WI38 (cell line): ENCODE measurements at regions not wholly inside any gene's neighbourhood (a gene's known extent, or its start where the extent isn't known, plus 50 kb on each side); places are given as distances from the start of the nearest gene placed in this dataset.

ENCODE experiments used
- H3K4me3 ChIP-seq: 2 replicates; pipeline ENCODE4 v1.5.1; 2011; ENCODE audit warnings: low read depth, mild to moderate bottlenecking, control low read depth, low read length
- CTCF ChIP-seq: IDR thresholded peaks from 2 replicates; pipeline ENCODE4 v1.5.1; 2012; ENCODE audit warnings: low read depth, mild to moderate bottlenecking, control low read depth, low read length

- no peak for TF ChIP-seq CTCF
- no peak overlapping the region for H3K4me3 ChIP-seq
Observed at GRCh38 chr1:87572891-87573290, 244.2 kb downstream of the LMO4 start.

- TF ChIP-seq CTCF: no peak
Observed at GRCh38 chr1:87575528-87575927, 246.8 kb downstream of the LMO4 start.

GRCh38 chr1:87578464-87578863 is 249.8 kb downstream of the LMO4 start:
- no peak overlapping the region for H3K4me3 ChIP-seq
- no peak for TF ChIP-seq CTCF

More at GRCh38 chr1:87575528-87575927, 246.8 kb downstream of the LMO4 start:
- no peak overlapping the region for H3K4me3 ChIP-seq

- no peak for TF ChIP-seq CTCF
- no peak overlapping the region for H3K4me3 ChIP-seq
Observed at GRCh38 chr1:87583459-87583858, 254.8 kb downstream of the LMO4 start.

GRCh38 chr1:87584586-87584985 is 255.9 kb downstream of the LMO4 start:
- TF ChIP-seq CTCF: no peak
- no peak overlapping the region for H3K4me3 ChIP-seq

- no peak overlapping the region for H3K4me3 ChIP-seq
- TF ChIP-seq CTCF: no peak
Observed at GRCh38 chr1:87586501-87586900, 257.8 kb downstream of the LMO4 start.

- no peak for TF ChIP-seq CTCF
- no peak overlapping the region for H3K4me3 ChIP-seq
Observed at GRCh38 chr1:87588495-87588894, 259.8 kb downstream of the LMO4 start.
